ENCODE measurements at regions not wholly inside any gene's neighbourhood (a gene's known extent, or its start where the extent isn't known, plus 50 kb on each side); places are given as distances from the start of the nearest gene placed in this dataset.

DNA sequence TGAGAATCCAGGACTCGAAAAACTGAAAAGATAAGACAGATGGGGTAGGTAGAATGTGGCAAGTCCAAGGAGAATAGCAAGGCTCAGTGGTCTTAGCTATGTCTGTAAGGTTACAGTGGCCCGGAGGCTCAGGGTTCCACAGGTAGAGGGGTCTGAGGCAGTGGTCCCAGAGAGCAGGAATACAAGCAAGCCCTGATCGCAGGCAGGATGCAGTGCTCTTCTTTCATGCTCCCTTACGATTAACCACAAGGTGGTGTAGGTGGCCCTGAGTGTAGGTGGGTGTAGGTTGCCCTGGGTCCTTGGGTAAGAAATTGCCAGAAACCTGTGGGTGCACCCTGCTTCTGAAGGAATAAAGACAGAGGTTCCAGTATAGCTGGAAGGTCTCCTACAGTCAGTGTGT is 99.1 kb upstream of the RAB3GAP2 start:
- TF ChIP-seq RAD21 (IDR thresholded peaks at IDR 0.05; ENCODE audit: insufficient read depth, low read depth, low read length) = no peak
- TF ChIP-seq POLR2AphosphoS5 (IDR thresholded peaks at IDR 0.05; ENCODE audit: low read length) = no peak
- TF ChIP-seq, protein P1, sequence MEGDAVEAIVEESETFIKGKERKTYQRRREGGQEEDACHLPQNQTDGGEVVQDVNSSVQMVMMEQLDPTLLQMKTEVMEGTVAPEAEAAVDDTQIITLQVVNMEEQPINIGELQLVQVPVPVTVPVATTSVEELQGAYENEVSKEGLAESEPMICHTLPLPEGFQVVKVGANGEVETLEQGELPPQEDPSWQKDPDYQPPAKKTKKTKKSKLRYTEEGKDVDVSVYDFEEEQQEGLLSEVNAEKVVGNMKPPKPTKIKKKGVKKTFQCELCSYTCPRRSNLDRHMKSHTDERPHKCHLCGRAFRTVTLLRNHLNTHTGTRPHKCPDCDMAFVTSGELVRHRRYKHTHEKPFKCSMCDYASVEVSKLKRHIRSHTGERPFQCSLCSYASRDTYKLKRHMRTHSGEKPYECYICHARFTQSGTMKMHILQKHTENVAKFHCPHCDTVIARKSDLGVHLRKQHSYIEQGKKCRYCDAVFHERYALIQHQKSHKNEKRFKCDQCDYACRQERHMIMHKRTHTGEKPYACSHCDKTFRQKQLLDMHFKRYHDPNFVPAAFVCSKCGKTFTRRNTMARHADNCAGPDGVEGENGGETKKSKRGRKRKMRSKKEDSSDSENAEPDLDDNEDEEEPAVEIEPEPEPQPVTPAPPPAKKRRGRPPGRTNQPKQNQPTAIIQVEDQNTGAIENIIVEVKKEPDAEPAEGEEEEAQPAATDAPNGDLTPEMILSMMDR (IDR thresholded peaks at IDR 0.05 in 2 of 3, conservative IDR thresholded peaks at IDR 0.05 in 1 of 3; ENCODE audit: control insufficient read depth in 2 of 3, extremely low read depth in 1 of 3, insufficient read depth in 1 of 3, low read depth in 3 of 3, low read length in 3 of 3) = no peak; a peak in 1 of 6 replicates
- TF ChIP-seq BHLHE40 (IDR thresholded peaks at IDR 0.05; ENCODE audit: borderline replicate concordance in 1 of 2, low read depth in 2 of 2, low read length in 1 of 2) = no peak
